Ovary (tissue), 7 donors: ENCODE measurements at regions not wholly inside any gene's neighbourhood (a gene's known extent, or its start where the extent isn't known, plus 50 kb on each side); places are given as distances from the start of the nearest gene placed in this dataset.

Experiments used
- DNase-seq, 5 donors: peaks; one replicate each; pipeline ENCODE4 v3.0.0-alpha.2; 2019 to 2020
- H3K27ac ChIP-seq, 2 donors: fragments of 200-600 bp; one replicate each; pipeline versions ENCODE4 v1.5.1 to v1.8.0; 2019 to 2022
- H3K27me3 ChIP-seq: fragments of 200-600 bp; one replicate; pipeline ENCODE4 v1.8.0; 2022
- H3K36me3 ChIP-seq: fragments of 200-600 bp; sonication (generic); one replicate; pipeline ENCODE4 v1.5.1; 2019
- H3K4me1 ChIP-seq: one replicate; pipeline ENCODE4 v1.8.1; 2013; ENCODE audit warnings: mild to moderate bottlenecking, moderate library complexity; ENCODE audit not compliant: insufficient read depth
- H3K4me3 ChIP-seq: fragments of 200-600 bp; sonication (generic); one replicate; pipeline ENCODE4 v1.5.1; 2017
- H3K9me3 ChIP-seq, 2 donors: fragments of 200-600 bp in 1 of 2; sonication (generic) in 1 of 2; one replicate each; pipeline versions ENCODE4 v1.5.1 to v1.8.1; 2013 to 2019; ENCODE audit warnings: mild to moderate bottlenecking in 1 of 2, moderate library complexity in 1 of 2
- CTCF ChIP-seq, 3 donors: fragments of 450-650 bp in 2 of 3; fragments of 200-600 bp in 1 of 3; IDR thresholded peaks; one replicate each; pipeline versions ENCODE4 v1.5.1 to v1.8.0; 2016 to 2022; ENCODE audit warnings: antibody characterized with exemption in 3 of 3, mild to moderate bottlenecking in 1 of 3
- EP300 ChIP-seq: sonication (generic); formaldehyde crosslinking; IDR thresholded peaks from one replicate; pipeline ENCODE4 v1.6.1; 2017; ENCODE audit warnings: antibody characterized with exemption
- POLR2A ChIP-seq: fragments of 450-650 bp; IDR thresholded peaks from one replicate; pipeline ENCODE4 v1.6.1; 2017; ENCODE audit warnings: antibody characterized with exemption, mild to moderate bottlenecking, moderate library complexity
- WGBS, 3 donors: extraction: QIAGEN DNeasy Blood & Tissue Kit in 1 of 3; methylation state at CpG; one replicate each; pipeline versions ENCODE4 v1.1.5 to v1.1.7; 2013 to 2017; 5-methylcytosine and 5-hydroxymethylcytosine counted together
- intact Hi-C, 4 donors: fragments of 100-400 bp; cut with DNase I; formaldehyde crosslinking; loops; one replicate each; pipeline versions ENCODE4 v1.11.0 to v1.15.1; 2022 to 2023
- donor health status: DM: no; HTN: no; CAD: no; lungs with moderate emphysema.
- donor health status: DM: no; HTN: no; CAD: no.
- donor health status: Bipolar disorder and iron deficiency.
- donor health status: DM: no; HTN: no; CAD: no.
- donor health status: DM: yes; HTN: yes; CAD: no.

GRCh38 chr20:41889126-41889843, 271.1 kb upstream of the CHD6 start:
- Histone ChIP-seq H3K9me3 (no peaks in the 10 kb centered on the region), H3K4me1 (no peaks in the 10 kb centered on the region), H3K27ac (no peak overlapping the region), H3K27me3 (no peaks in the 10 kb centered on the region), H3K4me3 (no peak overlapping the region), H3K36me3 (no peaks in the 10 kb centered on the region)
- TF ChIP-seq CTCF (IDR thresholded peaks at IDR 0.05), result no peak
- no peak for TF ChIP-seq POLR2A
- TF ChIP-seq EP300, result no peak
- intact Hi-C loops, result no loop called here
- WGBS, 3 donors, result 61 to 69% (median 62%) methylated on average over 3 of the region's 3 CpGs
- DNase-seq, result no peak

- Histone ChIP-seq H3K9me3 (no peaks in the 10 kb centered on the region), H3K36me3 (no peaks in the 10 kb centered on the region), H3K4me1 (no peaks in the 10 kb centered on the region), H3K27me3 (no peaks in the 10 kb centered on the region), H3K27ac (no peak overlapping the region), H3K4me3 (no peak overlapping the region)
- no peak for TF ChIP-seq POLR2A
- no peak for TF ChIP-seq CTCF (IDR thresholded peaks at IDR 0.05)
- TF ChIP-seq EP300, result no peak
- 83 to 91% (median 90%) methylated on average over 8 of the region's 8 CpGs for WGBS, 3 donors
- DNase-seq, result no peak
- intact Hi-C loops, result no loop called here
These were observed 270.3 kb upstream of the CHD6 start for GRCh38 chr20:41888434-41888833.

GRCh38 chr20:41887500-41887899, 269.3 kb upstream of the CHD6 start:
- 80 to 83% (median 81%) methylated on average over 8 of the region's 8 CpGs for WGBS, 3 donors
- intact Hi-C loops, result no loop called here

GRCh38 chr20:41881466-41882046, 263.4 kb upstream of the CHD6 start:
- H3K36me3 ChIP-seq, result no peaks in the 10 kb centered on the region
- no peak for DNase-seq
- H3K27ac ChIP-seq, result no peak overlapping the region
- H3K4me3 ChIP-seq, result no peak overlapping the region
- no peaks in the 10 kb centered on the region for H3K9me3 ChIP-seq
- TF ChIP-seq EP300 (no peak), POLR2A (no peak), CTCF (IDR thresholded peaks at IDR 0.05) (no peak)
- H3K4me1 ChIP-seq, result no peaks in the 10 kb centered on the region
- intact Hi-C loops, result no loop called here
- 71 to 92% (median 88%) methylated on average over 1 of the region's 1 CpG for WGBS, 3 donors
- H3K27me3 ChIP-seq, result no peaks in the 10 kb centered on the region

More at GRCh38 chr20:41887500-41887899, 269.3 kb upstream of the CHD6 start:
- DNase-seq, result no peak
- H3K4me3 ChIP-seq, result no peak overlapping the region
- TF ChIP-seq POLR2A, result no peak
- no peak for TF ChIP-seq CTCF (IDR thresholded peaks at IDR 0.05)
- no peak for TF ChIP-seq EP300
- no peak overlapping the region for H3K27ac ChIP-seq
- no peaks in the 10 kb centered on the region for H3K27me3 ChIP-seq
- H3K4me1 ChIP-seq, result no peaks in the 10 kb centered on the region
- H3K9me3 ChIP-seq, result no peaks in the 10 kb centered on the region
- no peaks in the 10 kb centered on the region for H3K36me3 ChIP-seq
